Epidermal melanocyte (primary cell): ENCODE measurements at regions not wholly inside any gene's neighbourhood (a gene's known extent, or its start where the extent isn't known, plus 50 kb on each side); places are given as distances from the start of the nearest gene placed in this dataset.

Experiments used
- DNase-seq: peaks from one replicate; pipeline ENCODE4 v3.0.0; 2011; ENCODE audit warnings: low spot score; ENCODE audit not compliant: insufficient read length

DNA sequence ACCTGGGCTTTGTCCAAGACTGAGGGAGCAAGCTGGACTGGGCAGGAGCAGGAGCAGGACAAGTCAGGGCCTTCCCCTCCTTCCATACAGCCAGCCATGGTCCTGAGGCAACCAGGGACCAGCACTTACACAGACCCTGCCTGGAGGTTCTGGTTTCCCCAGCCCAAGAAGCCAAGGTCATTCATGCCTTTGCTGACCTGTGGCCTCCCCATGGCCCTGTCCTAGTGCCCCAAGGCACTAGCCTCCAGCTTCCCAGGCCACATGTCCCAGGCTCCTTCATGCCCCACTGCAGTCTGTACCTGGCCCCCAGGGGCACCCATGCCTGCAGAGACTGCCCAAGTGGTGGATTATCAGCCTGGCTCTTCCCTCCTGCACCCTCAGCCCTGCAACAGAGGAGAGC lies 243.9 kb downstream of the TOMM20 start:
- DNase-seq: no peak

DNA sequence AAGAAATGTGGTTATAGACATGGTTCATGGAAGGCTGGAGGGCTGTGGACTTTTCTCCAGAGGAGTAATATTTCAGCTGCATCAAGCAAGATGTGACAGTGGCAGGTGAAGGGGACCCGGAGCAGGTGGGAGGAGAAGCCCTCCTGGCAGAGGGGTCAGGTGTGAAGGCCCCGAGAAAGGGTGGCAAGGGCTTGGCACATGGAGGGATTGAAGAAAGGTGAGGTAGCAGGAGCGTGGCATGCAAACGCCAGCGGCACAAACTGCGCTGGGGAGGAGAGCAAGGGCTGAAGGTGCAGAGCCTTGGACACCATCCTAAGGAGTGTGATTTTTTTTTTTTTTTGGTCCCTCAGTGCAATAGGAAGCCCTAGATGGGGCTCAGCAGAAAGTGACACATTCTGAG lies 244.6 kb downstream of the TOMM20 start:
- no peak for DNase-seq

DNA sequence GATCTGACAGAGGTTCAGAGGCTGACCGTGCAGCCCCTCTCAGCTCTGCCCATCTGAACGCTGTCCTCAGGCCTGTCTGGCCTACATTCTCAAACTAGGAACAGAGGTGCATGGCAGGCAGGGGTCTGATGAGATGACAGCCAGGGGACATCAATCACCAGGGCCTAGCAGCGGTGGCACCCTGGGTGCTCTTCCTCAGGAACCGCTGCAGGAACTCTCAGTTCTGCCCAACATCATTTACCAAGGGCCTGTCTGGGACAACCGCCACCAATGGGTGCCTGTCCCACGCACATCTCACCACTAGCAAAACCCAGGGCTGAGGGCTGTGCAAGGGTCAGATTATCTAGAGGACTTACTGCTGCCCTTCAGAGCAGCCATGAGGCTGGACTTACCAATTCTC lies 245.7 kb downstream of the TOMM20 start:
- DNase-seq: no peak

DNA sequence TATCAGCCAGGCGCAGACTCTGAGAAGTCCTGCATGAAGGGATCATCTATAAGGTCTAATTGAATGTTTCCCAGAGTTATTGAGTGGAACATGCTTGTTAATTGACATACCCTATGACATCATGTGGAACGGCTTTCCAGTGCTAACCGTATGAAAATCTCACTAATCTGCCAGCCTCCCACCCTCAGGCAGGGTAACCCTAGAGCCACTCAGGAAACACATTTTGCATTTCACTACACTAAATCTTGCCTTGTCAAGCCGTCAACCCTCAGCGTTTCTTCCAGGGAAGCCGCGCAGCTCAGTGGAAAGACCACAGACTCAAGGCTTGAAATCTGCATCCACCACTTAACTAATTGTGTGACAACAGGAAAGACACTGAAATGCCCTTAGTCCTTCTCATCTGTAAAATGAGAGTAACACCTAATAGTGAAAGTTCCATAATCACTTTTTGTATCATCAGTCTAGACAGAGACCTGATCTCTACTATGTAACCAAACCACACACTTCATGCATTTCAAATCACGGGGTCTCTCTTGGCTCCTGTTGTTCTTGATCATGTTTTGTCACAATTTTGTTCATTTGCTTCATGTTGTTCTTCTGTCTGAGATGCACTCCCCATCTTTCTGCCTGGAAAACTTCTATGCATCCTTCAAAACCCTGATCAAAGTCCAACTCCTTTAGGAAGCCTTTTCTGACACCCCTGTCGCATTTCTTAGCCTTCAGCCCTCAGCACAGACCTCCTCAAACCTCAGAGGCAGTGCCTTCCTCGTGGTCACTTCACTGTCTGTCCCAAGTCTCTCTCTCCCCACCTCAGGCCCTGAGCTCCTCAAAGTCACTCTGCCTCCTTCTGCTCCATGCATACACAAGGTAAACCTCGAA lies 246.5 kb downstream of the TOMM20 start:
- no peak for DNase-seq

DNA sequence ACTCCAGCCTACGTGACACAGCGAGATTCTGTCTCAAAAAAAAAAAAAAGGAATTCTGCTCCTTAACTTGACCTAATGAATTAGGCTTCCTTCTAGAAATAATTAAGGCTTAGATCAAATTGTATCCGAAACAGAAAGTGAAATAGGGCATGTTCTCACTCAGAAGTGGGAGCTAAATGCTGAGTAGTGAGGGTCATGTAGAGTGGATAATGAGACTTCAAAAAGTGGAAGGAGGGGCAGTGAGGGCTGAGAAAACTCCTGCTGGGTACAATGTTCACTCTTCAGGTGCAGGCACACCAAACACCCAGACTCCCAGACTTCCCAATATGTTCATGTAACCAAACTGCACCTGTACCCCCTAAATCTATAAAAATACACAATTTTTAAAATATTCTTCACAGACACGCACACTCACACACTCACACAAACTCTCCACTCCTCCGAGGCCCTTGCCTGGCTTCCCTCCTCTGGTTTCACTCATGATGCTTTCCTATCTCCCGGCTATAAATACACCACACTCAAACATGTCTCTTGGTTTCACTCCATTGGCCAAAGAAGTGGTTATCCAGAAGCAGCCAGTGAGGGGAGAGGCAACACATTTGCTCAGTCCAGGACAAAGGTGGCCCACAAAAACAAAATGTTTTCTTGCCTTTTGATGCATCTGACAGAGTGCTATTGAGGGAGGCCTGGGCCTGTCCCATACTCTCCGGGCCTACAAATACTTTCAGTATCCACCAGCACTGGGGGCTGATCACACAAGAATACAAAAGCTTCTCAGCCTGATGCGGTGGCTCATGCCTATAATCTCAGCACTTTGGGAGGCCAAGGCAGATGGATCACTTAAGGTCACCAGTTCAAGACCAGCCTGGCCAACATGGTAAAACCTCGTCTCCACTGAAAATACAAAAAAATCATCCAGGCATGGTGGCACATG lies 249.2 kb downstream of the TOMM20 start:
- DNase-seq: no peak

DNA sequence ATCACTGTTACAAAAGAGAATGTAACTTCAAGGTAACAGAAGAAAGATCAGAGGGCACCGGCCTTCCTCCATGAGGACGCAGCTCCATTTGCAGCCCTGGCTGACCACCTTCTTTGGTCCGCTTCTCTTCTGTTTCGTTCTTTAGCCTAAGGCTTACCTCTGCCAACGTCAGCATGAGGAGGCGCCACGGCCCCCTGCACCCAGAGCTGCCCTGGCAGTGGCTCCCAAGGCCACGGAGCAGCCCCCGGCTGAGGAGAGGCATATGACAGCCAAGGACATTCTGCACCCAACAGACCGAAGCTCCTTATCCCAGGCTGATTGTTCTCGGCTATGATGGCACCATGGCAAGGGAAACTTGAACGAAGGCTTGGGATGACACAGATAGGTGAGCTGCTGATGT lies 250.3 kb downstream of the TOMM20 start:
- DNase-seq: no peak

DNA sequence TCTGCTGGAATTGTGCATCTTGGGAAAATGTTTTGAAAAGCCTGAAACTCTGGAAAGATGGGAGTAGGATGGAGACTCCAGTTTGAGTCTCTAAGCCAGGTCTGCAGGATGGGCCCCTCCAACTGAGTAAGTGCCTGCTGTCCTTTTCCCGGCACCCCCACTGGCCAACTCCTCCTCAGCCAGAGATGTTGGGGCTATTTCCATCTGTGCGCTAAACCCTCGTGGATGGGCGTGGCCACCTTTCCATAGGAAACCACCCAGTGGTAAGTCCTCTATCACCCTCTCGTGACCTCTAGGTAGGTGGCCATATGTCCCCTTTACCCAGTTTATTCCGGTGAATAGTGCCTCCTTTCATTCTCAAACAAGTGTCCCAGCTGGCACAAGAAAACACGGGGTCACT lies 250.9 kb downstream of the TOMM20 start:
- no peak for DNase-seq

DNA sequence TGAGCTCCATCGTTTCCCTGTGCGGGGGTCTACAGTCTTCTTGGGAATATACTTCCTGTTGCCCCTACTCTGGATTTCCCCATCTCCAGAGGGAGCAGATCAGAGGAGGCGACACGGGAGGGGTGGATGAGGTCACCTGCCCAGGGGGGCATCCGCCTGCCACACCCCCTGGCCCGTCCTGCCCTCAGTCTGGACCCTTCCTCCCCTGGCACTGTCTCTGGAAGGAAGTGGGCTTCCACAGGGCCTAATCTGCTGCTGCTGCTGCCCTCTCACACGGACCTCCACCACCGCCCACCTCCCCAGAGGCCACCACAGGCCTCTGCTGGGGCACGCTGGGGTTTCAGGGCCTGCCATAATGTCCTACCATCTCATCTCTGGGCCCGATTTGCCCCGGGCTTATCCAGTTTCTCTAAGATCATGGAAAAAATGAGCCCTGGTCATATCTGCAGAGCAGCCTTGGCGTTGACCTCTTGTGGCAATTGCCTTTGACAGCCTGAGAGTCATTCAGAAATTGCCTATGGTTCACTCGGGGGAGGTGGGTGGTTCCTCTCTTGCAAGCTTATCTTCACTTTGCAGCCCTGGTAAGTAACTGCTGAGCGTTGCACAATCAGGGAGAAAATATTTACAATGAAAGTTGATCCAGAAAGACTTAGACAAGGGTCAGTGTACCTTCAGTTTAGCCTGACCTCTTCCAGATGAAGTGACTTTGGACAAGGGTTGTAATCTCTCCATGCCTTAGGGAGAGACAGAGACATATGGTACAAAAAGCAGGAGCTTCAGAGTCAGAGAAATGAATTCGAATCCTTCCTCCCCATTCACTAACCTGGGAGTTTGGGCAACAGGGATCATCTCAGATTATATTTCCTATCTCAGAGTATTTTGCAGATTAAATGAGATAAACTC lies 252.4 kb downstream of the TOMM20 start:
- DNase-seq: no peak

DNA sequence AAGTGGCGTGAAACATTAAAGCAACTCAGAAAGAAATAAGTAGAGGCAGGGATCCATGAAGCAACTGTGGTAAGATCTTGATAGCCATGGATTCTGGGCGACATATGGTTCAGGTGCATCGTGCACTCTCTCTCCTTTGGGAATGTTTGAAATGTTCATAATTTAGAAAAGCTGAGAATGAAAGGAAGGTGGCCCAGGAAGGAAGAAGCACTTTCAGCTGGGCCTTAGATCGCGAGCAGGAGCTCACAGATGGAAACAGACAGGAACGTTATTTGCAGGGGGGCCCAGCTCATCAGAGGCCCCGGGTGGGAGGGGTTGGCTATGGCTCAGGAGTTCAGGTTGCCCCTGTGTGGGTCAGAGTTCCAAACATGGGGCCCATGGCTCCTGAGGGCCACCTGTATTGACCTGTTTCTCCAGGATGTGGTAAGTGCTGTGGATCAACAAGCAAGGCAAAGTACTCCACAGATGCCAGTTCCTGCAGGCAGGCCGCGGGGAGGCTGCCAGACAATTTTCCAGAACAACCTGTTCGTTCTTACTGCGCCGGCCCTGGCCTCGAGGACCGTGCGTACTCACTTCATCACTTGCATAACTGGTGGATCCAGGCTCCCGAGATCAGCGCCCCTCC lies 253.2 kb downstream of the TOMM20 start:
- no peak for DNase-seq

DNA sequence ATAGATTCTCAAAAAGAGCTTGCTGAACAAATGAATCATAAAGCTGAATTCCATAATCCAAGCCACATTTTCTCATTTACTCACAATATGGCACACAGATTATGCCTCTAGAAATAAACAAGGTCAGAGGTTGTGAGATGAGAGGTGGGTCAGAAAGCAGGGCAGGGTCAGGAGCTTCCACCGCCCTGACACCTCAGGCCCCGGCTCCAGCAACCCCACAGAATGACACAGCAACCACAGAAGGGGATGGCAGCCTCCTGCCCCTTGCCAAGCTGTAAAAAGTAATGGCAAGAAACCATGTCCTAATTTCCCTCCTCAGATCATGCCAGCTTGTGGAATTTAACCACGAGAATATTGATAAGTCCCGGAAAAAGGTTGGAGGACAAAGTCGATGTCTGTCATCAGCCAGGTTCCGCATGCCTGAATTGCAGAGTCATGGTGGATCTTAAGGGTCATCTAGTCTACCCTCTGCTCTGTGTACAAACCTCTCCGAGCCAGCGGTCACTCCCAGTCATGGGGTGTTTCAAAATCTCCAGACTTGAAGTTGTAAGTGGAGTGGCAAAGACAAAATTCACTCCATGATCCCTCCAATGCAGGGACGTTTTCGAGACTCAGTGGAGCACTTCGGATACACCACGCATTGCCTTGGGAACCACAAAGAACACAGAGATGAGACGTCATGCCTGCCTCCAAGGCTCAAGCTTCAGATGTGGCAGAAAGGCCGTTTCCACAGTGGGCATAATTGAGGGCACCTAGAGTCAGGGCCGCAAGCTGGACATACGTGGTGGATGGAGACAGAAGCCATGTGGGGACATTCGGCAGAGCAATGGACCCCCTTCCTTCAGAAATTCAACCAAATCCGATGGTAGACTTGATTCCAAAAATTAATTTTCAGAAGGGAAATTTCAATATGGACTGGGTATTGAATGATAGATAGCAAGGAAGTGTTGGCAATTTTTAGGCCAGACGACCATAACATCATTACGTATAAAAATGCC lies 254.0 kb downstream of the TOMM20 start:
- DNase-seq: no peak

DNA sequence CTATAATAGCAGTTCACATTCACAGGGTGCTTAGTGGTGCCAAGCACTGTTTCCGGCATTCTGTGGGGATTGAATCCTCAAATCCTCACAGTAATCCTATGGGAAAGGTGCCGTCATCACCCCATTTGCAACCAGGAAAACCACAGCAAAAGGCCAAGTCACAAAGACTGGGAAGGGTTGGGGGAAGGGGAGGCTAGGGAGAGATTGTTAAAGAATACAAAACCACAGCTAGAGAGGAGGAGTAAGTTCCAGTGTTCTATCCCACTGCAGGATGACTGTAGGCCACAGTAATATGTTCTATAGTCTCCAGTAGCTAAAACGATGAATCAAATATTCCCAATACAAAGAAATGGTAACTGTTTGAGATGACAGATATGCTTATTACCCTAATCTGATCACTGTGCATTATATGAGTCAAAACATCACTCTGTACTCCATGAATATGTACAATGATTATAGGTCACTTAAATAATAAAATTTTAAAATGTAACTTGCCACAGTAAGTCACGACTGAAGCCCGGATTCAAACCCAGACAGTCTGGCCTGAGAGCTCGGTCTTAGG lies 256.8 kb downstream of the TOMM20 start:
- no peak for DNase-seq

DNA sequence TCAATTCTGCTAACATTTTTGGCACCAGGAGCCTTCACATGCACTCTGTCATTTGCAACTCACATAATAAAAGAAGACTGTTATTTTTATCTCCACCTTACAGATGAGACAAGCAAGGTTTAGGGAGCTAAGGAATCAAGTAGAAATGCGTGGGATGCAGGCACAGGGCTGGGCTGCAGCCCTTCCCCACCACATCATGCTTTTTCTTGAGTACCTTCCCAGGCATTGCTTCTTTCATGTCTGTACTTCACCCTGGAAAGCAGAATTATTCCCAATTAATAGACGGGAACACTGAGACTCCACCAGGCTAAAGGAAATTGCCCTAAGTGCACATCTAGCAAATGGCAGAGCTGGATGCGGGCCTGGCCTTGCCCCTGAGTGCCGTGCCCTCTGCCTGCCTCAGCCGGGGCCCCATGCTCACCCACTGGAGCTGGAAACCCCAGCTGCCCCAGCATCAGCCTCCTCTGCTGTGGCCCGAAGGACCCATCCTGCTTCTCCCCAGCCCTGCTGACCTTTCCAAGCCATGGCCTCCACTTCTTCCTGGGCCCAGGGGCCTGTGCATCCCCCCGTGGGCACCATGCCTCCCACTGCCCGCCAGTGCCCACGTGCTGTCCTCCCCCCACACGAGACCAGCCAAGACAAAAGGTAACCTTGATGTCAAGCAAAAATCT lies 257.5 kb downstream of the TOMM20 start:
- no peak for DNase-seq

DNA sequence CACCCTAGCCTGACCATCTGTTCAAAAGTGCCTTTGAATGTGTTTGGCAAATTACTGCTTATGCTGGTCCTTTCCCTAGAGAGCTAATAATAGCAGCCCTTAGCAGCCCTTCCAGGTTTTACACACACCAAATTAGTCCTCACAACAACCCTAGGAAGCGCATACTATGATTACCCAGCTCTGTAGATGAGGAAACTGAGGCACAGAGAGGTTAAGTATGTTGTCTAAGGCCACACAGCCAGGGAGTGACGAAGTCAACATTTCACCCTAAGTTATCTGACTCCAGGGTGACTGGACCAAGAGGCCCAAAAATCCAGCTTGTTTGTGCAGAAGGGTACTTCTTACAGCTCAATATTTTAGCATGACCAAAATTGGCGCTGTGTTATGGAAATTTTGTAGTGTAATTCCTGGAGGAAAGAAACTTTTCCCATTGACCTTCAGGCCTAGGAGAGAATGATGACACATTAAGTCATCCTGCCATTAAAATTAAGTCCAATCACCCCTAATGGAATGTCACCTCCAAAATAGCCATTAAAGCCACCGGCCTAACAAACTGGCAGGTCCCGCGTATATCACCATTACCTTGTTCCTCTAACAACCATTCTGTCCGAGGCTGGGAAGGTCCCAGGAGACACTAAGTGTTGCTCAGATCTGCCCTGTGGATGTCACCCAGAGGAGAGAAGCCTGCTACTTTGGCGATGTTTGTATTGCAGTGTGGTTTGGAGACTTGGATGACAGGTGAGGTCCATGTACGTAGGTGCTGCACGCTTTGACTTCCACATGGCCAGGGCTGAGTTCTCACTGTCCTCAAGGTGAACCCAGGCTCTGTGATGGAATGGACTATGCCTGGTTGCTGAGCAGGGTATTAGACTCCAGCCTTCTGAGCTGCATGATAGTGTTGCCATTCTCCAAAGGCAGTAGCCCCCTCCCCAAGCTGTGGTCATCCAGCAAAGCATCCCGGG lies 258.3 kb downstream of the TOMM20 start:
- DNase-seq: no peak

DNA sequence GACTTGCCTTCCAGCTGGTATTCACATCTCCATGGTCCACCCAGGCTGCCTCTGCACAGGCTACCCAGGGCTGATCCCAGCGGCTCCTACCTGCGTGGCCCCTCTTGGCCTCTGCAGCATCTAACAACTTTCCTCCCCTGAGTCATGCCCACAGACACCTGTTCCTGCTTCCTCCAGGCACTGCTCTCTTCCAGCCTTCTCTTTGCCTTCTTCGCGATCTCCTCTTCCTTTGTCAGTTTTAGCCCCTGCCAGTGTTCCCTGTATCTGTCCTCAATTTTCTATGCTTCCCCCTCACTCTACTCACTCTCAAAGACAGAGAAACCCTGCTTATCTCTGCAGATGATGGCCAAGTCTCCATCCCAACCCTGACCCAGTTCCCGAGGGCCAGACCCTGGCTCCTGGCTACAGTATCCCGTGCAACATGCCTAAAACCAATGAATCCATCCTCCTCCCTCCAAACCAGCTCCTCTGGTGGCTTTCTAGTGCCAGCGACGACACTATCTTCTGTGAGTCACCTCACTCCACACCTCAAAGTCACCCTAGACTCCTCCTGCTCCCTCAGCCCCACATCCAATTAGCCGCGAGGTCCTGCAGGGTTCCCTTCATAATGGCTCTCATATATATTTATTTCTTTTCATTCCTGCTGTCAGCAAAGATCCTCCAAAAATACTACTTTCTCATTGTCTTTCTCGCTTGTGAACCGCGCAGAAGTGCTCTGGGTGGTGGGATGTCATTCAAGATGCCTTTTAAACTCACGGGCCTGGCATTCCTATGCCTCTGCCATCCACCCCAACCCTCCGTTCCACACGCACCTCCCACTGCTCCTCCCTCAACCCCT lies 259.2 kb downstream of the TOMM20 start:
- DNase-seq: no peak

DNA sequence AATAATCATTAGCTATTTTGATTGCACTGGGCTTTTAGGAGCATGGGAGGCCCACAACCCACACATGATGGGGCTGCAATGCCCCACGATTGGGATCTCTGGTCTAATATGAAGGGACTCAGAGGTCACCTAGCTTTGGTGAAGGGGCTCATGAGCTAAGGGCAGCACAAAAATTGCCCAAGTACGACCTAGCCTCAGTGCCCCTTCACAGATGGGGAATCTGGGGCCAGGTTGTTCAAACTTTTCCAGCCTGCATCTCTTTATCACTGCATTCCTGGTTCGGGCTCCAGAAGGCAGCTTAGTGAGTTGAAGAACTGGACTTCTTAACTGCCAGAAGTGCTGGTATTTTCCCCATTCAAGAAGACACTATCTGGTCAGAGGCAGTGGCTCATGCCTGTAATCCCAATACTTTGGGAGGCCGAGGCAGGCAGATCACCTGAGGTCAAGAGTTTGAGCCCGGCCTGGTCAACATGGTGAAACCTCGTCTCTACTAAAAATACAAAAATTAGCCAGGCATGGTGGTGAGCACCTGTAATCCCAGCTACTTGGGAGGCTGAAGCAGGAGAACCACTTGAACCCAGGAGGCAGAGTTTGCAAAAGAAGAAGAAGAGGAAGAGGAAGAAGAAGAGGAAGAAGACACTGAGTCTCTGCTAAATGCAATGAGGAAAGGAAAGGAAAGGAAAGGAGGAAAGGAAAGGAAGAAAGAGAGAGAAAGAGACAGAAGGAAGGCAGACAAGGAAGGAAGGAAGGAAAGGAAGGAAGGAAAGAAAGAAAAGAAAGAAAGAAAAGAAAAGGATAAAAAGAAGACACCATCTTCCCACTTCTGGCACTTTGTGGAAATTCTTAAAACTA lies 258.5 kb upstream of the IRF2BP2 start:
- DNase-seq: no peak
